GM23338 (cell line): ENCODE measurements at regions not wholly inside any gene's neighbourhood (a gene's known extent, or its start where the extent isn't known, plus 50 kb on each side); places are given as distances from the start of the nearest gene placed in this dataset.

Source experiments
- ATAC-seq: fragments of 200-7000 bp; cut with Tn5 transposase; 3 replicates; pipeline ENCODE4 v1.9.1; 2020
- DNase-seq: peaks from one replicate; pipeline ENCODE4 v3.0.0-alpha.2; 2015; ENCODE audit warnings: low spot score
- H2AFZ ChIP-seq: fragments of 200-600 bp; sonication (generic); 2 replicates; pipeline ENCODE4 v1.8.0; 2016; ENCODE audit warnings: antibody characterized with exemption, mild to moderate bottlenecking, moderate library complexity
- H3F3A ChIP-seq: fragments of 200-600 bp; sonication (generic); replicated peaks from 2 replicates; pipeline ENCODE4 v1.8.0; 2017; ENCODE audit warnings: antibody characterized with exemption, mixed run types, low read depth
- H3K27ac ChIP-seq: fragments of 200-600 bp; sonication (generic); 2 replicates; pipeline ENCODE4 v1.6.1; 2016; ENCODE audit warnings: low read depth
- H3K27me3 ChIP-seq: fragments of 200-600 bp; sonication (generic); 2 replicates; pipeline ENCODE4 v1.8.0; 2016; ENCODE audit warnings: mild to moderate bottlenecking, mixed run types, moderate library complexity; ENCODE audit not compliant: insufficient read depth
- H3K36me3 ChIP-seq: fragments of 200-600 bp; sonication (generic); 2 replicates; pipeline ENCODE4 v1.8.0; 2016; ENCODE audit warnings: mild to moderate bottlenecking; ENCODE audit not compliant: insufficient read depth
- H3K4me1 ChIP-seq: fragments of 200-600 bp; sonication (generic); 2 replicates; pipeline ENCODE4 v1.8.0; 2016; ENCODE audit warnings: mild to moderate bottlenecking, moderate library complexity; ENCODE audit not compliant: insufficient read depth
- H3K4me2 ChIP-seq: fragments of 200-600 bp; sonication (generic); 2 replicates; pipeline ENCODE4 v1.7.1; 2017; ENCODE audit warnings: mixed run types
- H3K4me3 ChIP-seq: fragments of 200-600 bp; sonication (generic); 2 replicates; pipeline ENCODE4 v1.6.1; 2016; ENCODE audit warnings: mixed run types
- H3K79me2 ChIP-seq: fragments of 200-600 bp; sonication (generic); replicated peaks from 2 replicates; pipeline ENCODE4 v1.8.0; 2017; ENCODE audit warnings: mild to moderate bottlenecking; ENCODE audit not compliant: insufficient read depth
- H3K9me2 ChIP-seq: fragments of 200-600 bp; sonication (generic); 2 replicates; pipeline ENCODE4 v1.8.0; 2017; ENCODE audit not compliant: insufficient read depth
- H4K20me1 ChIP-seq: fragments of 200-600 bp; sonication (generic); replicated peaks from 2 replicates; pipeline ENCODE4 v1.8.0; 2017; ENCODE audit warnings: mild to moderate bottlenecking; ENCODE audit not compliant: insufficient read depth
- H3K27ac Mint-ChIP-seq: 2 replicates; pipeline ENCODE4 v1.8.0; 2020; ENCODE audit warnings: inconsistent platforms, mild to moderate bottlenecking, moderate library complexity, mixed read lengths
- H3K27me3 Mint-ChIP-seq: 3 replicates; pipeline ENCODE4 v1.8.0; 2022; ENCODE audit warnings: low read depth, mild to moderate bottlenecking, moderate library complexity, mixed read lengths, inconsistent platforms; ENCODE audit not compliant: insufficient read depth, poor library complexity
- H3K36me3 Mint-ChIP-seq: 3 replicates; pipeline ENCODE4 v1.8.0; 2021; ENCODE audit warnings: low read depth, mild to moderate bottlenecking, inconsistent platforms, moderate library complexity, mixed read lengths
- H3K4me1 Mint-ChIP-seq: 3 replicates; pipeline ENCODE4 v1.8.0; 2020; ENCODE audit warnings: mild to moderate bottlenecking, inconsistent platforms, mixed read lengths
- H3K4me3 Mint-ChIP-seq: 3 replicates; pipeline ENCODE4 v1.8.0; 2021; ENCODE audit warnings: moderate library complexity, mild to moderate bottlenecking, inconsistent platforms, mixed read lengths
- H3K9me3 Mint-ChIP-seq: 3 replicates; pipeline ENCODE4 v1.8.0; 2020; ENCODE audit warnings: moderate library complexity, mild to moderate bottlenecking, inconsistent platforms, mixed read lengths
- CREB1 ChIP-seq: fragments of 250-450 bp; sonication (Bioruptor Pico); IDR thresholded peaks from 2 replicates; pipeline ENCODE4 v1.5.0; 2020; ENCODE audit warnings: low read depth, mild to moderate bottlenecking, moderate library complexity
- CTCF ChIP-seq, 2 experiments: fragments of 200-600 bp in 1 of 2; sonication (generic) in 1 of 2; conservative IDR thresholded peaks; 2 replicates each; pipeline versions ENCODE4 v1.5.1 to v1.6.1; 2016 to 2017; ENCODE audit warnings: antibody characterized with exemption in 2 of 2, low read depth in 2 of 2, mild to moderate bottlenecking in 2 of 2, moderate library complexity in 1 of 2
- ETS1 ChIP-seq: IDR thresholded peaks from 2 replicates; pipeline ENCODE4 v1.6.1; 2016; ENCODE audit warnings: antibody characterized with exemption
- EZH2 ChIP-seq: fragments of 200-600 bp; sonication (generic); IDR thresholded peaks from one replicate; pipeline ENCODE4 v1.8.0; 2017; ENCODE audit warnings: antibody characterized with exemption, mild to moderate bottlenecking, low read depth; ENCODE audit not compliant: unreplicated experiment
- EZH2phosphoT487 ChIP-seq: fragments of 200-600 bp; sonication (generic); IDR thresholded peaks from one replicate; pipeline ENCODE4 v1.8.1; 2018; ENCODE audit warnings: antibody characterized with exemption; ENCODE audit not compliant: unreplicated experiment
- REST ChIP-seq: IDR thresholded peaks from one replicate; pipeline ENCODE4 v1.6.1; 2018; ENCODE audit warnings: antibody characterized with exemption; ENCODE audit not compliant: unreplicated experiment
- ZNF114 ChIP-seq: fragments of 250-450 bp; sonication (Bioruptor Pico); IDR thresholded peaks from 2 replicates; pipeline ENCODE4 v1.5.0; 2020; ENCODE audit warnings: mild to moderate bottlenecking, moderate library complexity
- ZNF462 ChIP-seq: fragments of 250-450 bp; sonication (Bioruptor Pico); IDR thresholded peaks from 2 replicates; pipeline ENCODE4 v1.5.0; 2020; ENCODE audit warnings: mild to moderate bottlenecking, moderate library complexity

- no peak for TF ChIP-seq ZNF462 (CRISPR knock-in tag)
- no peak for TF ChIP-seq CREB1 (CRISPR knock-in tag)
Measured at GRCh38 chr1:191700922-191701321, 457.3 kb upstream of the RGS18 start (continued).

GRCh38 chr1:191702124-191702523 lies 456.1 kb upstream of the RGS18 start:
- no peaks in the 10 kb centered on the region for H4K20me1 ChIP-seq
- H2AFZ ChIP-seq: no peak overlapping the region
- no peaks in the 10 kb centered on the region for H3K9me3 Mint-ChIP-seq
- H3K36me3 Mint-ChIP-seq: no peaks in the 10 kb centered on the region
- no peaks in the 10 kb centered on the region for H3K9me2 ChIP-seq
- H3K4me1 Mint-ChIP-seq: no peaks in the 10 kb centered on the region
- H3K36me3 ChIP-seq: no peaks in the 10 kb centered on the region
- no peak overlapping the region for H3K4me3 Mint-ChIP-seq
- H3K4me3 ChIP-seq: no peak overlapping the region
- H3K27ac Mint-ChIP-seq: no peak overlapping the region
- no peaks in the 10 kb centered on the region for H3K79me2 ChIP-seq
- no peak for ATAC-seq
- no peaks in the 10 kb centered on the region for H3K4me1 ChIP-seq
- no peak overlapping the region for H3K4me2 ChIP-seq
- H3K27me3 ChIP-seq: no peaks in the 10 kb centered on the region
- H3K27me3 Mint-ChIP-seq: peaks cover 3% of the 10 kb centered on the region
- no peak for DNase-seq
- no peaks in the 10 kb centered on the region for H3F3A ChIP-seq
- H3K27ac ChIP-seq: no peak overlapping the region
- no peak for TF ChIP-seq ZNF114 (CRISPR knock-in tag)
- TF ChIP-seq EZH2: no peak
- no peak for TF ChIP-seq CREB1 (CRISPR knock-in tag)
- TF ChIP-seq REST: no peak
- no peak for TF ChIP-seq EZH2phosphoT487
- no peak for TF ChIP-seq ETS1
- no peak for TF ChIP-seq CTCF (conservative IDR thresholded peaks at IDR 0.05; ENCODE audit: low read depth in 2 of 2)
